H9 (cell line): ENCODE measurements at regions not wholly inside any gene's neighbourhood (a gene's known extent, or its start where the extent isn't known, plus 50 kb on each side); places are given as distances from the start of the nearest gene placed in this dataset.

ENCODE experiments used
- DNase-seq: peaks from one replicate; pipeline ENCODE4 v3.0.0-alpha.2; 2017
- H2AFZ ChIP-seq: one replicate; pipeline ENCODE4 v1.6.1; 2013; ENCODE audit warnings: mild to moderate bottlenecking, low read length, control low read depth, moderate library complexity
- H2AK5ac ChIP-seq: 2 replicates; pipeline ENCODE4 v1.6.1; 2013; ENCODE audit warnings: low read length, control low read depth, mixed read lengths; ENCODE audit not compliant: insufficient read length
- H2BK120ac ChIP-seq: one replicate; pipeline ENCODE4 v1.6.1; 2013; ENCODE audit warnings: low read depth, mild to moderate bottlenecking, low read length, control low read depth, inconsistent platforms; ENCODE audit not compliant: poor library complexity, severe bottlenecking
- H2BK12ac ChIP-seq: 2 replicates; pipeline ENCODE4 v1.6.1; 2013; ENCODE audit warnings: low read length, control low read depth, mixed read lengths, low read depth; ENCODE audit not compliant: insufficient read length
- H2BK15ac ChIP-seq: 2 replicates; pipeline ENCODE4 v1.6.1; 2013; ENCODE audit warnings: low read depth, low read length, control low read depth
- H2BK20ac ChIP-seq: one replicate; pipeline ENCODE4 v1.6.1; 2013; ENCODE audit warnings: low read depth, mild to moderate bottlenecking, low read length, control low read depth, inconsistent platforms; ENCODE audit not compliant: poor library complexity, severe bottlenecking
- H2BK5ac ChIP-seq: 2 replicates; pipeline ENCODE4 v1.6.1; 2013; ENCODE audit warnings: low read length, control low read depth, mixed read lengths; ENCODE audit not compliant: insufficient read length
- H3K14ac ChIP-seq: 2 replicates; pipeline ENCODE4 v1.6.1; 2013; ENCODE audit warnings: low read length, control low read depth; ENCODE audit not compliant: insufficient read depth
- H3K18ac ChIP-seq: 2 replicates; pipeline ENCODE4 v1.6.1; 2013; ENCODE audit warnings: low read depth, mild to moderate bottlenecking, mixed read lengths, low read length, control low read depth; ENCODE audit not compliant: insufficient read length
- H3K23ac ChIP-seq: 2 replicates; pipeline ENCODE4 v1.6.1; 2013; ENCODE audit warnings: low read length, control low read depth, mixed read lengths, low read depth; ENCODE audit not compliant: insufficient read length
- H3K23me2 ChIP-seq: 2 replicates; pipeline ENCODE4 v1.6.1; 2013; ENCODE audit warnings: low read depth, mild to moderate bottlenecking, mixed read lengths, low read length, control low read depth; ENCODE audit not compliant: insufficient read length, poor library complexity, severe bottlenecking
- H3K27ac ChIP-seq: 2 replicates; pipeline ENCODE4 v1.5.1; 2013; ENCODE audit warnings: low read length, control low read depth, mixed read lengths, low read depth; ENCODE audit not compliant: insufficient read length
- H3K27me3 ChIP-seq: 2 replicates; pipeline ENCODE4 v1.6.1; 2013; ENCODE audit warnings: low read length, control low read depth, inconsistent platforms; ENCODE audit not compliant: insufficient read depth
- H3K4ac ChIP-seq: 2 replicates; pipeline ENCODE4 v1.6.1; 2013; ENCODE audit warnings: low read depth, mild to moderate bottlenecking, control low read depth, inconsistent platforms, low read length, moderate library complexity
- H3K4me1 ChIP-seq: 2 replicates; pipeline ENCODE4 v1.6.1; 2013; ENCODE audit warnings: low read length, control low read depth, inconsistent platforms; ENCODE audit not compliant: insufficient read depth
- H3K4me2 ChIP-seq: 2 replicates; pipeline ENCODE4 v1.6.1; 2013; ENCODE audit warnings: low read length, control low read depth, mixed read lengths; ENCODE audit not compliant: insufficient read length, insufficient read depth
- H3K56ac ChIP-seq: 2 replicates; pipeline ENCODE4 v1.6.1; 2013; ENCODE audit warnings: low read depth, mild to moderate bottlenecking, mixed read lengths, low read length, control low read depth; ENCODE audit not compliant: insufficient read length
- H3K79me1 ChIP-seq: 2 replicates; pipeline ENCODE4 v1.6.1; 2013; ENCODE audit warnings: low read depth, mild to moderate bottlenecking, moderate library complexity, low read length, control low read depth, inconsistent platforms; ENCODE audit not compliant: insufficient read depth, poor library complexity, severe bottlenecking
- H3K79me2 ChIP-seq: 2 replicates; pipeline ENCODE4 v1.6.1; 2013; ENCODE audit warnings: low read length, control low read depth, inconsistent platforms; ENCODE audit not compliant: insufficient read depth
- H3K9ac ChIP-seq: 2 replicates; pipeline ENCODE4 v1.6.1; 2013; ENCODE audit warnings: low read length, control low read depth, mixed read lengths; ENCODE audit not compliant: insufficient read length; ENCODE audit errors: extremely low read depth
- H3K9me3 ChIP-seq: one replicate; pipeline ENCODE4 v1.6.1; 2013; ENCODE audit warnings: low read depth, low read length, inconsistent platforms; ENCODE audit not compliant: control insufficient read depth
- H3T11ph ChIP-seq: one replicate; pipeline ENCODE4 v1.6.1; 2013; ENCODE audit warnings: mild to moderate bottlenecking, low read length, control low read depth, inconsistent platforms
- H4K20me1 ChIP-seq: one replicate; pipeline ENCODE4 v1.6.1; 2013; ENCODE audit not compliant: control insufficient read depth, insufficient read length, insufficient read depth
- H4K5ac ChIP-seq: 2 replicates; pipeline ENCODE4 v1.6.1; 2013; ENCODE audit warnings: low read depth, mild to moderate bottlenecking, mixed read lengths, low read length, control low read depth; ENCODE audit not compliant: insufficient read length
- H4K8ac ChIP-seq: replicated peaks from 2 replicates; pipeline ENCODE4 v1.6.1; 2013; ENCODE audit warnings: low read length, control low read depth, mixed read lengths, low read depth; ENCODE audit not compliant: insufficient read length
- H4K91ac ChIP-seq: 2 replicates; pipeline ENCODE4 v1.6.1; 2013; ENCODE audit warnings: low read depth, mild to moderate bottlenecking, moderate library complexity, mixed read lengths, low read length, control low read depth; ENCODE audit not compliant: insufficient read length
- H3K27ac Mint-ChIP-seq, 3 experiments: 2 replicates in 2 of 3; 3 replicates in 1 of 3; pipeline ENCODE4 v1.8.0; 2020 to 2021; ENCODE audit warnings: mixed read lengths in 3 of 3, mild to moderate bottlenecking in 1 of 3, moderate library complexity in 1 of 3
- H3K27me3 Mint-ChIP-seq: 2 replicates; pipeline ENCODE4 v1.8.0; 2021; ENCODE audit warnings: low read depth, mild to moderate bottlenecking, moderate library complexity, mixed read lengths
- H3K36me3 Mint-ChIP-seq, 3 experiments: 2 replicates in 2 of 3; 3 replicates in 1 of 3; pipeline ENCODE4 v1.8.0; 2020 to 2021; ENCODE audit warnings: low read depth in 3 of 3, mixed read lengths in 3 of 3; ENCODE audit not compliant: insufficient read depth in 1 of 3
- H3K4me1 Mint-ChIP-seq, 2 experiments: 2 replicates each; pipeline ENCODE4 v1.8.0; 2020; ENCODE audit warnings: mixed read lengths in 2 of 2
- H3K4me3 Mint-ChIP-seq, 2 experiments: 2 replicates in 1 of 2; 3 replicates in 1 of 2; pipeline ENCODE4 v1.8.0; 2020 to 2021; ENCODE audit warnings: mild to moderate bottlenecking in 2 of 2, mixed read lengths in 2 of 2, moderate library complexity in 1 of 2
- H3K9me3 Mint-ChIP-seq, 2 experiments: 2 replicates in 1 of 2; 3 replicates in 1 of 2; pipeline ENCODE4 v1.8.0; 2020; ENCODE audit warnings: mild to moderate bottlenecking in 2 of 2, mixed read lengths in 2 of 2, moderate library complexity in 1 of 2
- WGBS: extraction: QIAGEN DNeasy Blood & Tissue Kit; methylation state at CpG from one replicate; pipeline ENCODE4 v1.1.7; 2013; ENCODE audit warnings: missing lambda C conversion rate, low lambda C conversion rate, mixed read lengths; ENCODE audit not compliant: insufficient read length; ENCODE audit errors: extremely low coverage; 5-methylcytosine and 5-hydroxymethylcytosine counted together
- TF ChIP-seq, protein P1 (sequence below): fragments of 200-600 bp; sonication (generic); conservative IDR thresholded peaks from 3 replicates; pipeline ENCODE4 v1.8.0; 2021; ENCODE audit warnings: antibody characterized with exemption, mild to moderate bottlenecking

DNA sequence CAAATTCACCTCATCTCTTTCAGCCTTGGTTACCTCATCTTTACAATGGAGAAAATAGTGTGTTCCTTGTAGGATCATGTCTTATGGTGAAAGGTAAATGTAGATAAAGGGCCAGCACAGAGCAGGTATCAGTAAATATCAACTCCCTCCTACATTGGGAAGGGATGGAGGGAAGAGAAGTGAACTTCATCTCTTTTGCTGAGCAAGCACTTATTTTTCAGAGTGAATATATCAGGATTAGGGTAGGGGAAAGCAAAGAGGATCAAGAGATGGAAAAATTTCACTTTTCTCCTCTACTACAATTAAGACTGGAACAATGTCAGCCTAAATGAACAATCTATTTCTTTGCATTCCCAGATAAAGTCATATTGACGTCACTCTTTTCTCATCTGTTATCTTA, 193.8 kb upstream of the JUN start:
- H4K5ac ChIP-seq = no peak overlapping the region
- H2BK120ac ChIP-seq = no peak overlapping the region
- H2AFZ ChIP-seq = no peak overlapping the region
- no peaks in the 10 kb centered on the region for H3K9me3 Mint-ChIP-seq
- H3K23me2 ChIP-seq = no peaks in the 10 kb centered on the region
- no peak overlapping the region for H3K4ac ChIP-seq
- H3K27ac ChIP-seq = no peak overlapping the region
- H3K4me3 Mint-ChIP-seq = no peak overlapping the region
- H2BK20ac ChIP-seq = no peak overlapping the region
- H3K79me1 ChIP-seq = no peaks in the 10 kb centered on the region
- H3K14ac ChIP-seq = no peak overlapping the region
- H3K4me1 Mint-ChIP-seq = peaks cover 18 to 22% of the 10 kb centered on the region in 2 experiments
- no peak overlapping the region for H2AK5ac ChIP-seq
- no peak overlapping the region for H2BK12ac ChIP-seq
- no peak overlapping the region for H2BK15ac ChIP-seq
- TF ChIP-seq, protein P1, sequence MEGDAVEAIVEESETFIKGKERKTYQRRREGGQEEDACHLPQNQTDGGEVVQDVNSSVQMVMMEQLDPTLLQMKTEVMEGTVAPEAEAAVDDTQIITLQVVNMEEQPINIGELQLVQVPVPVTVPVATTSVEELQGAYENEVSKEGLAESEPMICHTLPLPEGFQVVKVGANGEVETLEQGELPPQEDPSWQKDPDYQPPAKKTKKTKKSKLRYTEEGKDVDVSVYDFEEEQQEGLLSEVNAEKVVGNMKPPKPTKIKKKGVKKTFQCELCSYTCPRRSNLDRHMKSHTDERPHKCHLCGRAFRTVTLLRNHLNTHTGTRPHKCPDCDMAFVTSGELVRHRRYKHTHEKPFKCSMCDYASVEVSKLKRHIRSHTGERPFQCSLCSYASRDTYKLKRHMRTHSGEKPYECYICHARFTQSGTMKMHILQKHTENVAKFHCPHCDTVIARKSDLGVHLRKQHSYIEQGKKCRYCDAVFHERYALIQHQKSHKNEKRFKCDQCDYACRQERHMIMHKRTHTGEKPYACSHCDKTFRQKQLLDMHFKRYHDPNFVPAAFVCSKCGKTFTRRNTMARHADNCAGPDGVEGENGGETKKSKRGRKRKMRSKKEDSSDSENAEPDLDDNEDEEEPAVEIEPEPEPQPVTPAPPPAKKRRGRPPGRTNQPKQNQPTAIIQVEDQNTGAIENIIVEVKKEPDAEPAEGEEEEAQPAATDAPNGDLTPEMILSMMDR = no peak
- no peak overlapping the region for H3K27ac Mint-ChIP-seq
- no peaks in the 10 kb centered on the region for H3K79me2 ChIP-seq
- WGBS = no CpG with 5 or more reads among the region's 1 CpG
- no peak overlapping the region for H3K9ac ChIP-seq
- H3K27me3 ChIP-seq = no peaks in the 10 kb centered on the region
- no peak overlapping the region for H3T11ph ChIP-seq
- no peaks in the 10 kb centered on the region for H3K9me3 ChIP-seq
- no peaks in the 10 kb centered on the region; a peak in 1 of 7 replicates for H3K36me3 Mint-ChIP-seq
- H4K8ac ChIP-seq = no peak overlapping the region
- no peak overlapping the region for H3K4me2 ChIP-seq
- H4K91ac ChIP-seq = no peak overlapping the region
- no peak for DNase-seq
- H3K23ac ChIP-seq = no peak overlapping the region
- H3K56ac ChIP-seq = no peak overlapping the region
- H3K27me3 Mint-ChIP-seq = peaks cover 2% of the 10 kb centered on the region
- H4K20me1 ChIP-seq = no peaks in the 10 kb centered on the region
- no peak overlapping the region for H3K18ac ChIP-seq
- peaks cover 7% of the 10 kb centered on the region for H3K4me1 ChIP-seq
- no peak overlapping the region for H2BK5ac ChIP-seq
